Esophagus squamous epithelium (tissue), 4 donors: ENCODE measurements at regions not wholly inside any gene's neighbourhood (a gene's known extent, or its start where the extent isn't known, plus 50 kb on each side); places are given as distances from the start of the nearest gene placed in this dataset.

Experiments
- POLR2A ChIP-seq, 4 donors: fragments of 450-650 bp; IDR thresholded peaks; one replicate each; pipeline ENCODE4 v1.6.1; 2017; ENCODE audit warnings: antibody characterized with exemption in 4 of 4, mild to moderate bottlenecking in 4 of 4, moderate library complexity in 3 of 4
- TF ChIP-seq, protein P1 (sequence below), 6 experiments: fragments of 450-650 bp in 4 of 6; fragments of 200-600 bp in 2 of 6; sonication (generic) in 2 of 6; IDR thresholded peaks; one replicate each; pipeline ENCODE4 v1.5.1; 2016 to 2019; ENCODE audit warnings: antibody characterized with exemption in 6 of 6, mild to moderate bottlenecking in 4 of 6, moderate library complexity in 4 of 6

- TF ChIP-seq, protein P1, sequence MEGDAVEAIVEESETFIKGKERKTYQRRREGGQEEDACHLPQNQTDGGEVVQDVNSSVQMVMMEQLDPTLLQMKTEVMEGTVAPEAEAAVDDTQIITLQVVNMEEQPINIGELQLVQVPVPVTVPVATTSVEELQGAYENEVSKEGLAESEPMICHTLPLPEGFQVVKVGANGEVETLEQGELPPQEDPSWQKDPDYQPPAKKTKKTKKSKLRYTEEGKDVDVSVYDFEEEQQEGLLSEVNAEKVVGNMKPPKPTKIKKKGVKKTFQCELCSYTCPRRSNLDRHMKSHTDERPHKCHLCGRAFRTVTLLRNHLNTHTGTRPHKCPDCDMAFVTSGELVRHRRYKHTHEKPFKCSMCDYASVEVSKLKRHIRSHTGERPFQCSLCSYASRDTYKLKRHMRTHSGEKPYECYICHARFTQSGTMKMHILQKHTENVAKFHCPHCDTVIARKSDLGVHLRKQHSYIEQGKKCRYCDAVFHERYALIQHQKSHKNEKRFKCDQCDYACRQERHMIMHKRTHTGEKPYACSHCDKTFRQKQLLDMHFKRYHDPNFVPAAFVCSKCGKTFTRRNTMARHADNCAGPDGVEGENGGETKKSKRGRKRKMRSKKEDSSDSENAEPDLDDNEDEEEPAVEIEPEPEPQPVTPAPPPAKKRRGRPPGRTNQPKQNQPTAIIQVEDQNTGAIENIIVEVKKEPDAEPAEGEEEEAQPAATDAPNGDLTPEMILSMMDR (IDR thresholded peaks at IDR 0.05) = no peak
- TF ChIP-seq POLR2A (IDR thresholded peaks at IDR 0.05) = no peak
These were observed 471.0 kb downstream of the TBC1D4 start for GRCh38 chr13:75010941-75011340.
